ENCODE measurements at regions not wholly inside any gene's neighbourhood (a gene's known extent, or its start where the extent isn't known, plus 50 kb on each side); places are given as distances from the start of the nearest gene placed in this dataset.

GRCh38 chr5:5625491-5625890, 203.0 kb downstream of the ICE1 start:
- Mint-ChIP-seq H3K36me3 (ENCODE audit: insufficient read depth in 2 of 2) (peaks cover 4 to 7% of the 10 kb centered on the region in 2 donors), H3K9me3 (peaks cover 6 to 13% of the 10 kb centered on the region in 2 donors), H3K4me3 (no peak overlapping the region), H3K27ac (no peak overlapping the region), H3K4me1 (ENCODE audit: low read depth) (no peaks in the 10 kb centered on the region), H3K27me3 (ENCODE audit: low read depth) (no peaks in the 10 kb centered on the region)
- ATAC-seq (replicated peaks in 1 of 2) = no peak
- DNase-seq = no peak

DNA sequence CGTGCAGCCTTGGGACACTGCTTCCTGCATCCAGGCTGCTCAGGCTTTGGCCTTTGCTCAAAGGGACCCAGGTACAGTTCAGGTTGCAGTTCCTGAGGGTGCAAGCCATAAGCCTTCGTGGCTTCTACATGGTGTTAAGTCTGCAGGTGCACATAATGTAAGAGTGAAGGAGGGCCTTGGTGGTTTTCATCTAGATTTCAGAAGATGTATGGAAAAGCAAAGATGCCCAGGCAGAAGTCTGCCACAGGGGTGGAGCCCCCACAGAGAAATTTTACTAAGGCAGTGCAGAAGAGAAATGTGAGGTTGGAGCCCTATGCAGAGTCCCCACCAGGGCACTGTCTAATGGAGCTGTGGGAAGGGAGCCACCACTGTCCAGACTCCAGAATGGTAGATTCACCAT, 200.9 kb downstream of the ICE1 start:
- Mint-ChIP-seq H3K27me3 (ENCODE audit: low read depth) (no peaks in the 10 kb centered on the region), H3K36me3 (ENCODE audit: insufficient read depth in 2 of 2) (peaks cover 4 to 7% of the 10 kb centered on the region in 2 donors), H3K4me3 (no peak overlapping the region), H3K4me1 (ENCODE audit: low read depth) (no peaks in the 10 kb centered on the region), H3K27ac (no peak overlapping the region), H3K9me3 (peaks cover 6 to 13% of the 10 kb centered on the region in 2 donors)
- DNase-seq (no peak), ATAC-seq (replicated peaks in 1 of 2) (no peak)

DNA sequence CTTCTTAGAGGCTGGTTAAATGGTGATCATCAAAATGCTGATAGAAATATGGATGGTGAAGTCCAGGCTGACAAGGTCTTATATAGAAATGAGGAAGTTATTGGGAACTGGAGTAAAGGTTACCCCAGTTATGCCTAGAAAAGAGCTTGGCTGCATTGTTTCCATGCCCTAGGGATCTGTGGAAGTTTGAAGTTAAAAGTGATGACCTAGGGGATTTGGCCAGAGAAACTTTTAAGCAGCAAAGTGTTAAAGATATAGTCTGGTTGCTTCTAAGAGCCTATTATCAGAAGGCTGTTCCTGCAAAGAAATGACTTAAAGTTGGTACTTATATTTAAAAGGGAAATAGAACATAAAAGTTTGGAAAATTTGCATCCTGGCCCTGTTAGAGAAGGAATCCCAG, 200.3 kb downstream of the ICE1 start:
- Mint-ChIP-seq H3K4me1 (ENCODE audit: low read depth) (no peaks in the 10 kb centered on the region), H3K27me3 (ENCODE audit: low read depth) (peaks cover 2% of the 10 kb centered on the region), H3K9me3 (peaks cover 6 to 13% of the 10 kb centered on the region in 2 donors), H3K4me3 (no peak overlapping the region), H3K36me3 (ENCODE audit: insufficient read depth in 2 of 2) (peaks cover 4 to 7% of the 10 kb centered on the region in 2 donors), H3K27ac (no peak overlapping the region)
- ATAC-seq (replicated peaks in 1 of 2) (no peak), DNase-seq (no peak)

- no peaks in the 10 kb centered on the region for H3K4me1 Mint-ChIP-seq (ENCODE audit: low read depth)
- no peak for DNase-seq
- H3K27ac Mint-ChIP-seq = no peak overlapping the region
- H3K27me3 Mint-ChIP-seq (ENCODE audit: low read depth) = peaks cover 13% of the 10 kb centered on the region
- no peak overlapping the region for H3K4me3 Mint-ChIP-seq
- peaks cover 6 to 11% of the 10 kb centered on the region in 2 donors for H3K9me3 Mint-ChIP-seq
- ATAC-seq (replicated peaks in 1 of 2) = no peak
- H3K36me3 Mint-ChIP-seq (ENCODE audit: insufficient read depth in 2 of 2) = peaks cover 4 to 7% of the 10 kb centered on the region in 2 donors
These were observed 197.1 kb downstream of the ICE1 start for GRCh38 chr5:5619546-5619945.

DNA sequence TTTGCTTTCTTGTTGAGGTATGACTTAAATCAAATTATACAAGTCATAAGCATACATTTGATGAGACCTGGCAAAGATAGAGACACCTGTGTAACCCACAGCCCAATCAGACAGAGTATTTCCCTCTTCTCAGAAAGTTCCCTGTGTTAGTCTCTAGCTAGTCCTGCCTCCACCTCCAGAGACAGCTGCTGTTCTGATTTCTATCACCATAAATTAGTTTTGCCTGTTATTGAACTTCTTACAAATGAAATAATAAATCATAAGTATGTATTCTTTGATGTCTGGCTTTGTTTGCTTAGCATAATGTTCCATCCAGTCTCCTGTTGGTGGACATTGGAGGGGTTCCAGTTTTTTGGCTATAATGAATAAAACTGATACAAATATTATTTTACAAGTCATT, 194.5 kb downstream of the ICE1 start:
- H3K9me3 Mint-ChIP-seq = no peaks in the 10 kb centered on the region
- ATAC-seq (replicated peaks in 1 of 2) (no peak), DNase-seq (no peak)
- no peak overlapping the region for H3K4me3 Mint-ChIP-seq
- H3K27ac Mint-ChIP-seq = no peak overlapping the region
- no peaks in the 10 kb centered on the region for H3K4me1 Mint-ChIP-seq (ENCODE audit: low read depth)
- H3K27me3 Mint-ChIP-seq (ENCODE audit: low read depth) = peaks cover 13% of the 10 kb centered on the region
- H3K36me3 Mint-ChIP-seq (ENCODE audit: insufficient read depth in 2 of 2) = no peaks in the 10 kb centered on the region

GRCh38 chr5:5616247-5616895, 193.9 kb downstream of the ICE1 start:
- no peak overlapping the region for H3K27ac Mint-ChIP-seq
- peaks cover 13% of the 10 kb centered on the region for H3K27me3 Mint-ChIP-seq (ENCODE audit: low read depth)
- no peak overlapping the region for H3K4me3 Mint-ChIP-seq
- DNase-seq (no peak), ATAC-seq (replicated peaks in 1 of 2) (no peak)
- no peaks in the 10 kb centered on the region for H3K9me3 Mint-ChIP-seq
- no peaks in the 10 kb centered on the region for H3K4me1 Mint-ChIP-seq (ENCODE audit: low read depth)
- no peaks in the 10 kb centered on the region for H3K36me3 Mint-ChIP-seq (ENCODE audit: insufficient read depth in 2 of 2)

GRCh38 chr5:5615569-5615968, 193.1 kb downstream of the ICE1 start:
- Mint-ChIP-seq H3K4me3 (no peak overlapping the region), H3K27me3 (ENCODE audit: low read depth) (peaks cover 13% of the 10 kb centered on the region), H3K27ac (no peak overlapping the region), H3K36me3 (ENCODE audit: insufficient read depth in 2 of 2) (no peaks in the 10 kb centered on the region), H3K9me3 (no peaks in the 10 kb centered on the region), H3K4me1 (ENCODE audit: low read depth) (no peaks in the 10 kb centered on the region)
- ATAC-seq (replicated peaks in 1 of 2) (no peak), DNase-seq (no peak)

- H3K27ac Mint-ChIP-seq = no peak overlapping the region
- no peak overlapping the region for H3K4me3 Mint-ChIP-seq
- no peaks in the 10 kb centered on the region for H3K4me1 Mint-ChIP-seq (ENCODE audit: low read depth)
- H3K9me3 Mint-ChIP-seq = no peaks in the 10 kb centered on the region
- H3K27me3 Mint-ChIP-seq (ENCODE audit: low read depth) = peaks cover 13% of the 10 kb centered on the region
- no peaks in the 10 kb centered on the region for H3K36me3 Mint-ChIP-seq (ENCODE audit: insufficient read depth in 2 of 2)
- DNase-seq = no peak
- ATAC-seq (replicated peaks in 1 of 2) = no peak
These were observed 190.9 kb downstream of the ICE1 start for GRCh38 chr5:5613261-5613990.

DNA sequence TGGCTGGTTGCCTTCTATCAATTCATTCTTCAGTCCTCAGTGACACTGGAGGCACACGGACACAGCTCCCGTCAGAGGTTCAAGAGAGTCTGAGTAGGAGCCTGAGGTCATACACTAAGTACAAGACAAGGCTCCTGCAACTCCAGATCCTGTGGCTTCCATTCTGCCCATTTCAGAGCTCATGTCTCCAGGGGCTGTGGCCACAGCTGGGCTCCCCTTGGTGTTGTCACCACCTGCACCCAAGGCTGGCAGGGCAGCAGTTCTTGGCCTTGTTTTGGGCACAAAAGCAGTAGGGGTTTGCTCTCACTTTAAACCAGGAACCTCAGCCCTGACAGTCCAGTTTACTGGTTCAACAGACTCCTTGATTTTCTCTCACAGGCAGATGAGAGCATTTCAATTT, 189.6 kb downstream of the ICE1 start:
- Mint-ChIP-seq H3K36me3 (ENCODE audit: insufficient read depth in 2 of 2) (no peaks in the 10 kb centered on the region), H3K9me3 (no peaks in the 10 kb centered on the region), H3K4me3 (no peak overlapping the region), H3K27ac (no peak overlapping the region), H3K27me3 (ENCODE audit: low read depth) (peaks cover 6% of the 10 kb centered on the region), H3K4me1 (ENCODE audit: low read depth) (no peaks in the 10 kb centered on the region)
- ATAC-seq (replicated peaks in 1 of 2) (no peak), DNase-seq (no peak)

GRCh38 chr5:5609935-5610334, 187.5 kb downstream of the ICE1 start:
- ATAC-seq (replicated peaks in 1 of 2) = no peak
- H3K4me1 Mint-ChIP-seq (ENCODE audit: low read depth) = no peaks in the 10 kb centered on the region
- peaks cover 0 to 2% of the 10 kb centered on the region in 2 donors for H3K36me3 Mint-ChIP-seq (ENCODE audit: insufficient read depth in 2 of 2)
- H3K27ac Mint-ChIP-seq = no peak overlapping the region
- no peak for DNase-seq
- H3K4me3 Mint-ChIP-seq = no peak overlapping the region
- no peaks in the 10 kb centered on the region for H3K27me3 Mint-ChIP-seq (ENCODE audit: low read depth)
- no peaks in the 10 kb centered on the region for H3K9me3 Mint-ChIP-seq

GRCh38 chr5:5605170-5605764, 182.8 kb downstream of the ICE1 start:
- peaks cover 0 to 2% of the 10 kb centered on the region in 2 donors for H3K9me3 Mint-ChIP-seq
- H3K27me3 Mint-ChIP-seq (ENCODE audit: low read depth) = no peaks in the 10 kb centered on the region
- H3K36me3 Mint-ChIP-seq (ENCODE audit: insufficient read depth in 2 of 2) = peaks cover 0 to 2% of the 10 kb centered on the region in 2 donors
- H3K4me3 Mint-ChIP-seq = no peak overlapping the region
- ATAC-seq (replicated peaks in 1 of 2) = no peak
- no peaks in the 10 kb centered on the region for H3K4me1 Mint-ChIP-seq (ENCODE audit: low read depth)
- DNase-seq = no peak
- H3K27ac Mint-ChIP-seq = no peak overlapping the region

GRCh38 chr5:5602554-5602953, 180.1 kb downstream of the ICE1 start:
- Mint-ChIP-seq H3K36me3 (ENCODE audit: insufficient read depth in 2 of 2) (peaks cover 0 to 2% of the 10 kb centered on the region in 2 donors), H3K9me3 (peaks cover 0 to 2% of the 10 kb centered on the region in 2 donors), H3K4me3 (no peak overlapping the region), H3K27me3 (ENCODE audit: low read depth) (no peaks in the 10 kb centered on the region), H3K4me1 (ENCODE audit: low read depth) (no peaks in the 10 kb centered on the region), H3K27ac (no peak overlapping the region)
- no peak for DNase-seq
- no peak for ATAC-seq (replicated peaks in 1 of 2)

GRCh38 chr5:5598547-5599113, 176.2 kb downstream of the ICE1 start:
- H3K4me3 Mint-ChIP-seq = no peak overlapping the region
- peaks cover 1 to 2% of the 10 kb centered on the region in 2 donors for H3K9me3 Mint-ChIP-seq
- H3K4me1 Mint-ChIP-seq (ENCODE audit: low read depth) = no peaks in the 10 kb centered on the region
- no peak for DNase-seq
- H3K36me3 Mint-ChIP-seq (ENCODE audit: insufficient read depth in 2 of 2) = no peaks in the 10 kb centered on the region
- no peak overlapping the region for H3K27ac Mint-ChIP-seq
- peak; percentile 26 to 29 for ATAC-seq (replicated peaks in 1 of 2)
- peaks cover 12% of the 10 kb centered on the region for H3K27me3 Mint-ChIP-seq (ENCODE audit: low read depth)

Data from activated T-cell treated with anti-CD3 and anti-CD28 coated beads, Interleukin-2, amount 50 U/mL, for 72 hours (primary cell).